ENCODE measurements at regions not wholly inside any gene's neighbourhood (a gene's known extent, or its start where the extent isn't known, plus 50 kb on each side); places are given as distances from the start of the nearest gene placed in this dataset.

DNA sequence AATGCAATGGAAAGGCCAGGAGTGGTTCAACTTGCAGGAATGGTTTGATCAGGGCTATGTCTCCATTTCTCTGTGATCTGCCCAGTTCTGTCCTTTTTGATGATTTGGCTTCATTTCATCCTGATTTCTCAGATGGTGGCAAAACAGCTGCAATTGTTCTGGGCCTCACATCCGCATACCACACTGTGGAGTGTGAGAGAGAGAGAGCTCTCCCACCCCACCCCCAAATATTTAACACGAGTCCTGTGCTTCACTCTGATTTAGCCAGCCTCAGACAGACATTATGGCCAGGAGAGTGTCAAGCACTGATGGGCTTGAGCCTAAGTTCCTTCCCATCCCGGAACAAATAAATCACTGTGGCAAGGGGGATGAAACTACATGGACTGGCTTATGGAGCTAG, 284.6 kb downstream of the CDC5L start:
- H3K9me3 ChIP-seq (ENCODE audit: control insufficient read depth, insufficient read depth, low read depth, low read length) = no peaks in the 10 kb centered on the region
- no peak overlapping the region for H3K27ac ChIP-seq (ENCODE audit: extremely low read depth, low read depth, low read length)
- TF ChIP-seq, protein P1, sequence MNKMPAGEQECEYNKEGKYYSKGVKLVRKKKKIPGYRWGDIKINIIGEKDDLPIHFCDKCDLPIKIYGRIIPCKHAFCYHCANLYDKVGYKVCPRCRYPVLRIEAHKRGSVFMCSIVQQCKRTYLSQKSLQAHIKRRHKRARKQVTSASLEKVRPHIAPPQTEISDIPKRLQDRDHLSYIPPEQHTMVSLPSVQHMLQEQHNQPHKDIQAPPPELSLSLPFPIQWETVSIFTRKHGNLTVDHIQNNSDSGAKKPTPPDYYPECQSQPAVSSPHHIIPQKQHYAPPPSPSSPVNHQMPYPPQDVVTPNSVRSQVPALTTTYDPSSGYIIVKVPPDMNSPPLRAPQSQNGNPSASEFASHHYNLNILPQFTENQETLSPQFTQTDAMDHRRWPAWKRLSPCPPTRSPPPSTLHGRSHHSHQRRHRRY (tag by site-specific recombination; IDR thresholded peaks at IDR 0.05) = no peak
- TF ChIP-seq ZBTB7A (tag by site-specific recombination; IDR thresholded peaks at IDR 0.05; ENCODE audit: low read depth) (no peak), ZNF248 (tag by site-specific recombination; IDR thresholded peaks at IDR 0.05) (no peak)
- TF ChIP-seq, protein P2, sequence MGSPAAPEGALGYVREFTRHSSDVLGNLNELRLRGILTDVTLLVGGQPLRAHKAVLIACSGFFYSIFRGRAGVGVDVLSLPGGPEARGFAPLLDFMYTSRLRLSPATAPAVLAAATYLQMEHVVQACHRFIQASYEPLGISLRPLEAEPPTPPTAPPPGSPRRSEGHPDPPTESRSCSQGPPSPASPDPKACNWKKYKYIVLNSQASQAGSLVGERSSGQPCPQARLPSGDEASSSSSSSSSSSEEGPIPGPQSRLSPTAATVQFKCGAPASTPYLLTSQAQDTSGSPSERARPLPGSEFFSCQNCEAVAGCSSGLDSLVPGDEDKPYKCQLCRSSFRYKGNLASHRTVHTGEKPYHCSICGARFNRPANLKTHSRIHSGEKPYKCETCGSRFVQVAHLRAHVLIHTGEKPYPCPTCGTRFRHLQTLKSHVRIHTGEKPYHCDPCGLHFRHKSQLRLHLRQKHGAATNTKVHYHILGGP (tag by site-specific recombination; IDR thresholded peaks at IDR 0.05) = no peak
- ChIA-PET CTCF (interaction anchor here (0.6 to 5.6 kb wide), 6 partner anchors 9 to 196 kb away, joined by 3 to 41 read pairs (median 4); no protein-coding TSS in a partner anchor), POLR2A (interaction anchor here (1.2 to 1.3 kb wide), 2 partner anchors 9 to 18 kb away, joined by 3 read pairs; no protein-coding TSS in a partner anchor)
- 0 out of 2 replicates have a peak, but pooled peaks cover 6% of the 10 kb centered on the region for H3K4me1 ChIP-seq (ENCODE audit: control insufficient read depth, insufficient read depth, low read length)
- no peaks in the 10 kb centered on the region for H3K36me3 ChIP-seq (ENCODE audit: control insufficient read depth in 2 of 2, insufficient read depth in 1 of 2, low read length in 2 of 2)
- H3K4me3 ChIP-seq (ENCODE audit: low read depth, low read length) = no peak overlapping the region

DNA sequence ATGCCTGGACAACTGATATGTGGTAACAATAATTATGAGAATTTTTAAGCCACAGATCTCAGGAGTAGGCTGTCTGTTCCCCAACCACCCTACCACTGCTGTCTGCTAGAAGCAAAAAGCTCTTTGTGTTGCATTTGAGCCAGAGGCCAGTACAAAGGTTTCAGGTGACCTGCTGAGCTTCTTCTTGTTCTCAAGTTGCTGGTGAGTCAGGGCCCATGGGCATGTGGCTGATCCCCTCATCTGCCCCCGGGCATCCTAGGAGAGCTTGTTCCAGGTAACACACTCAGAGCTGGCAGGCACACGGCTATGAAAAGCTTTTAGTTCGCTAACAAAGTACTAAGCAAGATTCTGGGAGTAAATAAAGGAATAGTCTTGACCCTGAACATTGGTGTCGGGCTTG, 285.3 kb downstream of the CDC5L start:
- H3K4me3 ChIP-seq (ENCODE audit: low read depth, low read length) = no peak overlapping the region
- no peak overlapping the region for H3K27ac ChIP-seq (ENCODE audit: extremely low read depth, low read depth, low read length)
- TF ChIP-seq, protein P3, sequence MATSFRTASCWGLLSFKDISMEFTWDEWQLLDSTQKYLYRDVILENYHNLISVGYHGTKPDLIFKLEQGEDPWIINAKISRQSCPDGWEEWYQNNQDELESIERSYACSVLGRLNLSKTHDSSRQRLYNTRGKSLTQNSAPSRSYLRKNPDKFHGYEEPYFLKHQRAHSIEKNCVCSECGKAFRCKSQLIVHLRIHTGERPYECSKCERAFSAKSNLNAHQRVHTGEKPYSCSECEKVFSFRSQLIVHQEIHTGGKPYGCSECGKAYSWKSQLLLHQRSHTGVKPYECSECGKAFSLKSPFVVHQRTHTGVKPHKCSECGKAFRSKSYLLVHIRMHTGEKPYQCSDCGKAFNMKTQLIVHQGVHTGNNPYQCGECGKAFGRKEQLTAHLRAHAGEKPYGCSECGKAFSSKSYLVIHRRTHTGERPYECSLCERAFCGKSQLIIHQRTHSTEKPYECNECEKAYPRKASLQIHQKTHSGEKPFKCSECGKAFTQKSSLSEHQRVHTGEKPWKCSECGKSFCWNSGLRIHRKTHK (tag by site-specific recombination; IDR thresholded peaks at IDR 0.05) = no peak
- TF ChIP-seq, protein P4, sequence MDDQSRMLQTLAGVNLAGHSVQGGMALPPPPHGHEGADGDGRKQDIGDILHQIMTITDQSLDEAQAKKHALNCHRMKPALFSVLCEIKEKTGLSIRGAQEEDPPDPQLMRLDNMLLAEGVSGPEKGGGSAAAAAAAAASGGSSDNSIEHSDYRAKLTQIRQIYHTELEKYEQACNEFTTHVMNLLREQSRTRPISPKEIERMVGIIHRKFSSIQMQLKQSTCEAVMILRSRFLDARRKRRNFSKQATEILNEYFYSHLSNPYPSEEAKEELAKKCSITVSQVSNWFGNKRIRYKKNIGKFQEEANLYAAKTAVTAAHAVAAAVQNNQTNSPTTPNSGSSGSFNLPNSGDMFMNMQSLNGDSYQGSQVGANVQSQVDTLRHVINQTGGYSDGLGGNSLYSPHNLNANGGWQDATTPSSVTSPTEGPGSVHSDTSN (CRISPR knock-in tag; IDR thresholded peaks at IDR 0.05) = no peak
- TF ChIP-seq ZFP37 (tag by site-specific recombination; IDR thresholded peaks at IDR 0.05) (no peak), GLIS2 (tag by site-specific recombination; IDR thresholded peaks at IDR 0.05) (no peak), REPIN1 (tag by site-specific recombination; IDR thresholded peaks at IDR 0.05; ENCODE audit: low read depth) (no peak), ZNF514 (tag by site-specific recombination; IDR thresholded peaks at IDR 0.05) (no peak), ZNF311 (tag by site-specific recombination; IDR thresholded peaks at IDR 0.05; ENCODE audit: borderline replicate concordance) (no peak), SCRT1 (tag by site-specific recombination; IDR thresholded peaks at IDR 0.05; ENCODE audit: borderline replicate concordance) (no peak), ZNF670 (tag by site-specific recombination; IDR thresholded peaks at IDR 0.05; ENCODE audit: low read depth) (no peak), ZNF350 (tag by site-specific recombination; IDR thresholded peaks at IDR 0.05) (no peak), ZNF521 (tag by site-specific recombination; IDR thresholded peaks at IDR 0.05) (no peak), HOXA7 (CRISPR knock-in tag; IDR thresholded peaks at IDR 0.05; ENCODE audit: borderline replicate concordance) (no peak), ZNF341 (tag by site-specific recombination; IDR thresholded peaks at IDR 0.05; ENCODE audit: low read depth) (no peak), ZNF747 (tag by site-specific recombination; IDR thresholded peaks at IDR 0.05) (no peak), ZBTB21 (tag by site-specific recombination; IDR thresholded peaks at IDR 0.05) (no peak), ZNF121 (tag by site-specific recombination; IDR thresholded peaks at IDR 0.05) (no peak)
- TF ChIP-seq, protein P5, sequence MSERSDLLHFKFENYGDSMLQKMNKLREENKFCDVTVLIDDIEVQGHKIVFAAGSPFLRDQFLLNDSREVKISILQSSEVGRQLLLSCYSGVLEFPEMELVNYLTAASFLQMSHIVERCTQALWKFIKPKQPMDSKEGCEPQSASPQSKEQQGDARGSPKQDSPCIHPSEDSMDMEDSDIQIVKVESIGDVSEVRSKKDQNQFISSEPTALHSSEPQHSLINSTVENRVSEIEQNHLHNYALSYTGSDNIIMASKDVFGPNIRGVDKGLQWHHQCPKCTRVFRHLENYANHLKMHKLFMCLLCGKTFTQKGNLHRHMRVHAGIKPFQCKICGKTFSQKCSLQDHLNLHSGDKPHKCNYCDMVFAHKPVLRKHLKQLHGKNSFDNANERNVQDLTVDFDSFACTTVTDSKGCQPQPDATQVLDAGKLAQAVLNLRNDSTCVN (tag by site-specific recombination; optimal IDR thresholded peaks at IDR 0.05) = no peak
- TF ChIP-seq, protein P6, sequence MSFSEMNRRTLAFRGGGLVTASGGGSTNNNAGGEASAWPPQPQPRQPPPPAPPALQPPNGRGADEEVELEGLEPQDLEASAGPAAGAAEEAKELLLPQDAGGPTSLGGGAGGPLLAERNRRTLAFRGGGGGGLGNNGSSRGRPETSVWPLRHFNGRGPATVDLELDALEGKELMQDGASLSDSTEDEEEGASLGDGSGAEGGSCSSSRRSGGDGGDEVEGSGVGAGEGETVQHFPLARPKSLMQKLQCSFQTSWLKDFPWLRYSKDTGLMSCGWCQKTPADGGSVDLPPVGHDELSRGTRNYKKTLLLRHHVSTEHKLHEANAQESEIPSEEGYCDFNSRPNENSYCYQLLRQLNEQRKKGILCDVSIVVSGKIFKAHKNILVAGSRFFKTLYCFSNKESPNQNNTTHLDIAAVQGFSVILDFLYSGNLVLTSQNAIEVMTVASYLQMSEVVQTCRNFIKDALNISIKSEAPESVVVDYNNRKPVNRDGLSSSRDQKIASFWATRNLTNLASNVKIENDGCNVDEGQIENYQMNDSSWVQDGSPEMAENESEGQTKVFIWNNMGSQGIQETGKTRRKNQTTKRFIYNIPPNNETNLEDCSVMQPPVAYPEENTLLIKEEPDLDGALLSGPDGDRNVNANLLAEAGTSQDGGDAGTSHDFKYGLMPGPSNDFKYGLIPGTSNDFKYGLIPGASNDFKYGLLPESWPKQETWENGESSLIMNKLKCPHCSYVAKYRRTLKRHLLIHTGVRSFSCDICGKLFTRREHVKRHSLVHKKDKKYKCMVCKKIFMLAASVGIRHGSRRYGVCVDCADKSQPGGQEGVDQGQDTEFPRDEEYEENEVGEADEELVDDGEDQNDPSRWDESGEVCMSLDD (tag by site-specific recombination; IDR thresholded peaks at IDR 0.05) = no peak
- H3K9me3 ChIP-seq (ENCODE audit: control insufficient read depth, insufficient read depth, low read depth, low read length) = no peaks in the 10 kb centered on the region
- H3K4me1 ChIP-seq (ENCODE audit: control insufficient read depth, insufficient read depth, low read length) = no peaks in the 10 kb centered on the region
- ChIA-PET POLR2A (interaction anchor here (0.6 to 1.3 kb wide), 3 partner anchors 9 to 434 kb away, joined by 3 read pairs; no protein-coding TSS in a partner anchor), CTCF (interaction anchor here (0.6 to 5.6 kb wide), 4 partner anchors 16 to 576 kb away, joined by 3 to 41 read pairs (median 6); no protein-coding TSS in a partner anchor)
- no peaks in the 10 kb centered on the region for H3K36me3 ChIP-seq (ENCODE audit: control insufficient read depth in 2 of 2, insufficient read depth in 1 of 2, low read length in 2 of 2)
